SK-N-SH treated with all-trans-retinoic acid at 6 μM for 48 hours (cell line): ENCODE measurements at regions not wholly inside any gene's neighbourhood (a gene's known extent, or its start where the extent isn't known, plus 50 kb on each side); places are given as distances from the start of the nearest gene placed in this dataset.

Experiments used
- ARNTL ChIP-seq: fragments of 450-650 bp; formaldehyde crosslinking; IDR thresholded peaks from 2 replicates; pipeline ENCODE4 v1.5.0; 2020; ENCODE audit warnings: low read depth, mild to moderate bottlenecking, moderate library complexity, borderline replicate concordance
- TOX ChIP-seq: fragments of 250-450 bp; sonication (Bioruptor Pico); IDR thresholded peaks from 2 replicates; pipeline ENCODE4 v1.8.0; 2021; ENCODE audit warnings: mild to moderate bottlenecking, moderate library complexity, borderline replicate concordance

DNA sequence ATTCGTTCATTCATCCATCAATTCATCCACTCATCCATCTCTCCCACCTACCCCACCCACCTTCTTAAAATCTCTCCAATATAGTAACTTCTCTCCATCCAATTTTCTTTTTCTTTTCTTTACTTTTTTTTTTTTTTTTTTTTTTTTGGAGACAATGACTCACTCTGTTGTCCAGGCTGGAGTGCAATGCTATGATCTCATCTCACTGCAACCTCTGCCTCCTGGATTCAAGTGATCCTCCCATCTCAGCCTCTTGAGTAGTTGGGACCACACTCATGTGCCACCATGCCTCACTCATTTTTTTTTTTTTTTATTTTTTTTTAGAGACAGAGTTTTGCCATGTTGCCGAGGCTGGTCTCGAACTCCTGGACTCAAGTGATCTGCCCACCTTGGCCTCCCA is 118.4 kb downstream of the SUDS3 start:
- no peak for TF ChIP-seq ARNTL
- TF ChIP-seq TOX (CRISPR knock-in tag): no peak
